ENCODE measurements at regions not wholly inside any gene's neighbourhood (a gene's known extent, or its start where the extent isn't known, plus 50 kb on each side); places are given as distances from the start of the nearest gene placed in this dataset.
"Not testable (repeated sequence)": the region's sequence is repeated elsewhere in the genome, so short reads cannot be mapped to it uniquely, and the experiment has no call there.

DNA sequence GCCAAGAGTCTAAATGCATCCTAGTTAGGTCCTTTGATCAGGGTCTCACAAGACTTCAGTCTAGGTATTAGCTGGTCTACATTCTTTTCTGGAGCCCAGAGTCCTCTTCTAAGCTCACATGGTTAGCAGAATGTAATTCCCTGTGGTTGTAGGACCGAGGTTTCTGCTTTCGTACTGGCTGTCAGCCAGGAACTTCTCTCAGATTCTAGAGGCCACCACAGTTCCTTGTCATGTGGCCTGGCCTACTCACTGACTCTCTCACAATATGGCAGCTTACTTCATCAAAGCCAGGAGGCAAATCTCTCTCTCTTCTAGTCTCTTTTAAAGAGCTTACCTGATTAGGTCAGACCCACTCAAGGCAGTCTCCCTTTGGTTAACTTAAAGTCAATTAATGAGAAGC lies 82.9 kb downstream of the POU4F1 start:
- H3K27ac Mint-ChIP-seq: no peak overlapping the region

DNA sequence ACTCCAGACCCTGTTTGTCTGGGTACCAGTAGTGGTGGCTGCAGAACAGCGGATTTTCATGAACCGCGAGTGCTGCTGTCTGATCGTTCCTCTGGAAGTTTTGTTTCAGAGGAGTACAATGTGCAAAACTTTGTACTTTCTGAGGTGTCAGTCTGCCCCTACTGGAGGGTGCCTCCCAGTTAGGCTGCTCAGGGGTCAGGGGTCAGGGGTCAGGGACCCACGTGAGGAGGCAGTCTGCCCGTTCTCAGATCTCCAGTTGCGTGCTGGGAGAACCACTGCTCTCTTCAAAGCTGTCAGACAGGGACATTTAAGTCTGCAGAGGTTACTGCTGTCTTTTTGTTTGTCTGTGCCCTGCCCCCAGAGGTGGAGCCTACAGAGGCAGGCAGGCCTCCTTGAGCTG lies 84.9 kb downstream of the POU4F1 start:
- H3K36me3 ChIP-seq (replicated peaks in 1 of 2; ENCODE audit: control extremely low read depth in 1 of 2, control insufficient read depth in 1 of 2, extremely low read depth in 1 of 2, insufficient read depth in 2 of 2, low read length in 1 of 2); H3K4me1 ChIP-seq (ENCODE audit: control insufficient read depth in 2 of 2, insufficient read depth in 2 of 2, low read length in 2 of 2); H2AFZ ChIP-seq (ENCODE audit: insufficient read depth, low read depth, low read length, poor library complexity, severe bottlenecking); H3K9me3 Mint-ChIP-seq (ENCODE audit: insufficient read depth); H3K27ac ChIP-seq (ENCODE audit: low read length in 2 of 2); H3K4me3 Mint-ChIP-seq; intact Hi-C loops (cut with micrococcal nuclease); H3K4me2 ChIP-seq (replicated peaks; ENCODE audit: low read depth, low read length, poor library complexity, severe bottlenecking); H3K9ac ChIP-seq (ENCODE audit: low read length); H3K4me3 ChIP-seq (ENCODE audit: control extremely low read depth in 1 of 5, extremely low read depth in 1 of 5, insufficient read depth in 1 of 5, low read depth in 2 of 5, low read length in 4 of 5); H3K27me3 Mint-ChIP-seq; H3K27ac Mint-ChIP-seq; ATAC-seq (ENCODE audit: low read depth); H3K79me2 ChIP-seq (ENCODE audit: control insufficient read depth, insufficient read depth, low read length); CTCF ChIA-PET; H3K4me1 Mint-ChIP-seq; H3K9me3 ChIP-seq (ENCODE audit: control extremely low read depth in 1 of 3, control insufficient read depth in 2 of 3, insufficient read depth in 1 of 3, low read length in 2 of 3); H3K27me3 ChIP-seq (replicated peaks in 1 of 4; ENCODE audit: control extremely low read depth in 1 of 4, control insufficient read depth in 3 of 4, insufficient read depth in 4 of 4, low read length in 3 of 4); DNase-seq; H4K20me1 ChIP-seq (ENCODE audit: control insufficient read depth, insufficient read depth, low read length, poor library complexity, severe bottlenecking); POLR2A ChIA-PET: not testable (repeated sequence)
- WGBS (ENCODE audit: insufficient coverage): 85% methylated on average over 4 of the region's 7 CpGs

More for the DNA sequence above, 82.9 kb downstream of the POU4F1 start:
- Histone ChIP-seq H3K79me2 (ENCODE audit: control insufficient read depth, insufficient read depth, low read length) (no peaks in the 10 kb centered on the region), H2AFZ (ENCODE audit: insufficient read depth, low read depth, low read length, poor library complexity, severe bottlenecking) (no peak overlapping the region), H3K4me1 (ENCODE audit: control insufficient read depth in 2 of 2, insufficient read depth in 2 of 2, low read length in 2 of 2) (no peaks in the 10 kb centered on the region), H3K36me3 (replicated peaks in 1 of 2; ENCODE audit: control extremely low read depth in 1 of 2, control insufficient read depth in 1 of 2, extremely low read depth in 1 of 2, insufficient read depth in 2 of 2, low read length in 1 of 2) (no peaks in the 10 kb centered on the region), H3K9me3 (ENCODE audit: control extremely low read depth in 1 of 3, control insufficient read depth in 2 of 3, insufficient read depth in 1 of 3, low read length in 2 of 3) (peaks cover 0 to 4% (median 0%) of the 10 kb centered on the region in 3 donors), H3K27ac (ENCODE audit: low read length in 2 of 2) (no peak overlapping the region), H3K4me3 (ENCODE audit: control extremely low read depth in 1 of 5, extremely low read depth in 1 of 5, insufficient read depth in 1 of 5, low read depth in 2 of 5, low read length in 4 of 5) (no peak overlapping the region), H3K27me3 (replicated peaks in 1 of 4; ENCODE audit: control extremely low read depth in 1 of 4, control insufficient read depth in 3 of 4, insufficient read depth in 4 of 4, low read length in 3 of 4) (peaks cover 0 to 5% (median 0%) of the 10 kb centered on the region in 4 experiments), H3K9ac (ENCODE audit: low read length) (no peak overlapping the region), H4K20me1 (ENCODE audit: control insufficient read depth, insufficient read depth, low read length, poor library complexity, severe bottlenecking) (no peaks in the 10 kb centered on the region), H3K4me2 (replicated peaks; ENCODE audit: low read depth, low read length, poor library complexity, severe bottlenecking) (no peak overlapping the region)
- Mint-ChIP-seq H3K4me3 (no peak overlapping the region), H3K27me3 (peaks cover 5% of the 10 kb centered on the region), H3K9me3 (ENCODE audit: insufficient read depth) (no peaks in the 10 kb centered on the region), H3K4me1 (no peaks in the 10 kb centered on the region)
- intact Hi-C loops (cut with micrococcal nuclease): no loop called here
- 57% methylated on average over 2 of the region's 2 CpGs for WGBS (ENCODE audit: insufficient coverage)
- CTCF ChIA-PET: no interaction called here
- TF ChIP-seq, protein P1, sequence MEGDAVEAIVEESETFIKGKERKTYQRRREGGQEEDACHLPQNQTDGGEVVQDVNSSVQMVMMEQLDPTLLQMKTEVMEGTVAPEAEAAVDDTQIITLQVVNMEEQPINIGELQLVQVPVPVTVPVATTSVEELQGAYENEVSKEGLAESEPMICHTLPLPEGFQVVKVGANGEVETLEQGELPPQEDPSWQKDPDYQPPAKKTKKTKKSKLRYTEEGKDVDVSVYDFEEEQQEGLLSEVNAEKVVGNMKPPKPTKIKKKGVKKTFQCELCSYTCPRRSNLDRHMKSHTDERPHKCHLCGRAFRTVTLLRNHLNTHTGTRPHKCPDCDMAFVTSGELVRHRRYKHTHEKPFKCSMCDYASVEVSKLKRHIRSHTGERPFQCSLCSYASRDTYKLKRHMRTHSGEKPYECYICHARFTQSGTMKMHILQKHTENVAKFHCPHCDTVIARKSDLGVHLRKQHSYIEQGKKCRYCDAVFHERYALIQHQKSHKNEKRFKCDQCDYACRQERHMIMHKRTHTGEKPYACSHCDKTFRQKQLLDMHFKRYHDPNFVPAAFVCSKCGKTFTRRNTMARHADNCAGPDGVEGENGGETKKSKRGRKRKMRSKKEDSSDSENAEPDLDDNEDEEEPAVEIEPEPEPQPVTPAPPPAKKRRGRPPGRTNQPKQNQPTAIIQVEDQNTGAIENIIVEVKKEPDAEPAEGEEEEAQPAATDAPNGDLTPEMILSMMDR (IDR thresholded peaks at IDR 0.05): no peak
- no peak for TF ChIP-seq EZH2 (IDR thresholded peaks at IDR 0.05; ENCODE audit: borderline replicate concordance, insufficient read depth, low read depth, low read length, poor library complexity, severe bottlenecking)
- no peak for DNase-seq
- POLR2A ChIA-PET: no interaction called here
- no peak for ATAC-seq (ENCODE audit: low read depth)

Data from B cell (primary cell).